CD4-positive, alpha-beta T cell (primary cell): ENCODE measurements at regions not wholly inside any gene's neighbourhood (a gene's known extent, or its start where the extent isn't known, plus 50 kb on each side); places are given as distances from the start of the nearest gene placed in this dataset.

Experiments
- ATAC-seq: fragments of 200-7000 bp; cut with Tn5 transposase; one replicate; pipeline ENCODE4 v1.10.0; 2022; ENCODE audit warnings: mild to moderate bottlenecking; ENCODE audit not compliant: poor library complexity
- CTCF ChIA-PET: fragments of 350-600 bp; sonication (Branson Sonifier 250); formaldehyde crosslinking; loops from one replicate; lab custom pipeline; 2021; ENCODE audit warnings: antibody characterized with exemption, inconsistent platforms; lab: Charles Lee
- POLR2A ChIA-PET: fragments of 350-600 bp; sonication (Branson Sonifier 250); formaldehyde crosslinking; loops from one replicate; lab custom pipeline; 2021; ENCODE audit warnings: antibody characterized with exemption, inconsistent platforms; lab: Charles Lee
- DNase-seq, 14 experiments: peaks; one replicate each; pipeline ENCODE4 v3.0.0-alpha.2; 2013 to 2020; ENCODE audit warnings: mixed read lengths in 2 of 14
- H3K27ac ChIP-seq, 2 donors: one replicate each; pipeline versions ENCODE4 v1.5.1 to v1.7.0; 2013; ENCODE audit warnings: low read length in 2 of 2, low read depth in 1 of 2, mild to moderate bottlenecking in 1 of 2
- H3K27me3 ChIP-seq, 2 experiments: 1 replicate in 1 of 2; 2 replicates in 1 of 2; pipeline versions ENCODE4 v1.6.1 to v1.7.0; 2013; ENCODE audit warnings: low read length in 2 of 2, control low read depth in 1 of 2, mild to moderate bottlenecking in 1 of 2, moderate library complexity in 1 of 2; ENCODE audit not compliant: insufficient read depth in 2 of 2, control insufficient read depth in 1 of 2
- H3K36me3 ChIP-seq: one replicate; pipeline ENCODE4 v1.6.1; 2013; ENCODE audit warnings: low read length, control low read depth; ENCODE audit not compliant: insufficient read depth
- H3K4me1 ChIP-seq: one replicate; pipeline ENCODE4 v1.6.1; 2013; ENCODE audit warnings: low read length, control low read depth; ENCODE audit not compliant: insufficient read depth
- H3K4me3 ChIP-seq: one replicate; pipeline ENCODE4 v1.5.1; 2013; ENCODE audit warnings: mild to moderate bottlenecking, low read length, moderate library complexity
- H3K9me3 ChIP-seq, 2 experiments: 1 replicate in 1 of 2; 2 replicates in 1 of 2; pipeline versions ENCODE4 v1.6.1 to v1.7.0; 2013; ENCODE audit warnings: low read length in 2 of 2, mild to moderate bottlenecking in 2 of 2, control low read depth in 1 of 2, moderate library complexity in 1 of 2; ENCODE audit not compliant: control insufficient read depth in 1 of 2, insufficient read depth in 1 of 2
- H3K27ac Mint-ChIP-seq: one replicate; pipeline ENCODE4 v1.8.0; 2020; ENCODE audit warnings: mixed read lengths
- H3K27me3 Mint-ChIP-seq: one replicate; pipeline ENCODE4 v1.8.0; 2021; ENCODE audit warnings: mixed read lengths
- H3K36me3 Mint-ChIP-seq: one replicate; pipeline ENCODE4 v1.8.0; 2021; ENCODE audit warnings: low read depth, mixed read lengths
- H3K4me1 Mint-ChIP-seq: one replicate; pipeline ENCODE4 v1.8.0; 2021; ENCODE audit warnings: low read depth, mixed read lengths
- H3K4me3 Mint-ChIP-seq: one replicate; pipeline ENCODE4 v1.8.0; 2020; ENCODE audit warnings: mild to moderate bottlenecking, mixed read lengths
- H3K9me3 Mint-ChIP-seq: one replicate; pipeline ENCODE4 v1.8.0; 2020; ENCODE audit warnings: mixed read lengths
- intact Hi-C, 2 experiments: fragments of 100-400 bp; cut with DNase I in 1 of 2; cut with micrococcal nuclease in 1 of 2; formaldehyde crosslinking; loops; one replicate each; pipeline versions ENCODE4 v1.15.1 to v1.9.0; 2023 to 2025; cut with DNase I, micrococcal nuclease
- TF ChIP-seq, protein P1 (sequence below): fragments of 200-600 bp; IDR thresholded peaks from one replicate; pipeline ENCODE4 v1.8.0; 2022; ENCODE audit warnings: antibody characterized with exemption, mild to moderate bottlenecking

DNA sequence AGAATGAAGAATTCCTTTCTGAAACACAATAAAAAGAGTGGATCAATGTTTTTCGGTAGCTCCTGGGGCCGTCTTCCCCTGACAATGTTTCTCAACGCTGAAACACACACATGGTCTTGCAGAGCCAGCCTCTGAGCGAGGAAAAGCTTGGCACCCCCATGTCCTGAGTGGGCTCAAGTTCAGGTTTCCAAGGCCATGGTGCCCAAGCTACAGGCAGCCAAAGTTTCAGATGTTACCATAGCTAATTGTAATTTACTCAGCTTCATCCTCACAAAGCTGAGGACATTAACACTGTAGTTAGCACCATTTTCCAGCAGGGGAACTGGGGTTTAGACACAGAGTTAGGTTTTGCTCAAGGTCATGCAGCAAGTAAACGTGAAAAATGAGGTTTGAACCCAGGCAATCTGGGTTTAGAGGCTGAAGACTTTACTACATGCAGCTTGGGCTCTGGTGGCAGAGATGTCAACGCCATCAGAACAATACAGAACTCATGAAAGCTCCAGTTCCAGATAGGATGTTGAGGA lies 199.1 kb downstream of the TJP1 start:
- no peaks in the 10 kb centered on the region for H3K27me3 ChIP-seq
- H3K36me3 ChIP-seq = no peaks in the 10 kb centered on the region
- H3K27ac ChIP-seq = no peak overlapping the region
- ChIA-PET CTCF (interaction anchor here (0.8 kb wide), 1 partner anchor 9 kb away, joined by 3 read pairs; no protein-coding TSS in a partner anchor), POLR2A (no interaction called here)
- H3K4me3 ChIP-seq = no peak overlapping the region
- Mint-ChIP-seq H3K4me1 (no peaks in the 10 kb centered on the region), H3K27ac (no peak overlapping the region), H3K9me3 (peaks cover 3% of the 10 kb centered on the region), H3K27me3 (peaks cover 12% of the 10 kb centered on the region), H3K4me3 (no peak overlapping the region), H3K36me3 (no peaks in the 10 kb centered on the region)
- no peak for DNase-seq
- no peak for ATAC-seq
- no peaks in the 10 kb centered on the region for H3K4me1 ChIP-seq
- intact Hi-C loops = no loop called here
- no peaks in the 10 kb centered on the region for H3K9me3 ChIP-seq
- TF ChIP-seq, protein P1, sequence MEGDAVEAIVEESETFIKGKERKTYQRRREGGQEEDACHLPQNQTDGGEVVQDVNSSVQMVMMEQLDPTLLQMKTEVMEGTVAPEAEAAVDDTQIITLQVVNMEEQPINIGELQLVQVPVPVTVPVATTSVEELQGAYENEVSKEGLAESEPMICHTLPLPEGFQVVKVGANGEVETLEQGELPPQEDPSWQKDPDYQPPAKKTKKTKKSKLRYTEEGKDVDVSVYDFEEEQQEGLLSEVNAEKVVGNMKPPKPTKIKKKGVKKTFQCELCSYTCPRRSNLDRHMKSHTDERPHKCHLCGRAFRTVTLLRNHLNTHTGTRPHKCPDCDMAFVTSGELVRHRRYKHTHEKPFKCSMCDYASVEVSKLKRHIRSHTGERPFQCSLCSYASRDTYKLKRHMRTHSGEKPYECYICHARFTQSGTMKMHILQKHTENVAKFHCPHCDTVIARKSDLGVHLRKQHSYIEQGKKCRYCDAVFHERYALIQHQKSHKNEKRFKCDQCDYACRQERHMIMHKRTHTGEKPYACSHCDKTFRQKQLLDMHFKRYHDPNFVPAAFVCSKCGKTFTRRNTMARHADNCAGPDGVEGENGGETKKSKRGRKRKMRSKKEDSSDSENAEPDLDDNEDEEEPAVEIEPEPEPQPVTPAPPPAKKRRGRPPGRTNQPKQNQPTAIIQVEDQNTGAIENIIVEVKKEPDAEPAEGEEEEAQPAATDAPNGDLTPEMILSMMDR = no peak

DNA sequence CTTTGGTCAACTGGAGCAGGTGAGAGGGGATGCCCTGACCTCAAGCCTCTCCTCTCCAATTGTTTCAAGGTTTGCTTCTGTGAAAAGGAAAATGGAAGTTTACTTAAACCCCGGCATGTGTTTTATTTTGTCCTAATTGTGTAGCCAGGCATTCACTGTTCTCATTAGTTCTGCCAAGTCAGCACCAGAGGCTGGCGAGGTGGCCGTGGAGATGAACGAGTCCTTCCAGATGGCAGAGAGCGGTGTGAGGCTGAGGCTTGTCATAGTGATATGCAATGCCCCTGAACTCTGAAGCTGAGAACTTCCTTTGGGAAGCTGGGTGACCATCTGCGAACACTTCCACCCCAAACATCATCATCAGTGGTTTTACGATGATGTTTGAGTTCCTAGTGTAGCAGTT lies 199.6 kb downstream of the TJP1 start:
- CTCF ChIA-PET = interaction anchor here (0.8 kb wide), 1 partner anchor 9 kb away, joined by 3 read pairs; no protein-coding TSS in a partner anchor
- H3K4me3 ChIP-seq = no peak overlapping the region
- POLR2A ChIA-PET = no interaction called here
- no peaks in the 10 kb centered on the region for H3K36me3 Mint-ChIP-seq
- H3K27me3 Mint-ChIP-seq = peaks cover 12% of the 10 kb centered on the region
- TF ChIP-seq, protein P1 = no peak
- H3K36me3 ChIP-seq = no peaks in the 10 kb centered on the region
- no peak overlapping the region for H3K27ac Mint-ChIP-seq
- intact Hi-C loops = no loop called here
- no peak overlapping the region for H3K4me3 Mint-ChIP-seq
- DNase-seq (no peak), ATAC-seq (no peak)
- no peak overlapping the region for H3K27ac ChIP-seq
- peaks cover 3% of the 10 kb centered on the region for H3K9me3 Mint-ChIP-seq
- no peaks in the 10 kb centered on the region for H3K4me1 Mint-ChIP-seq
- peaks cover 0 to 2% of the 10 kb centered on the region in 2 experiments for H3K9me3 ChIP-seq
- no peaks in the 10 kb centered on the region for H3K4me1 ChIP-seq
- no peaks in the 10 kb centered on the region for H3K27me3 ChIP-seq

DNA sequence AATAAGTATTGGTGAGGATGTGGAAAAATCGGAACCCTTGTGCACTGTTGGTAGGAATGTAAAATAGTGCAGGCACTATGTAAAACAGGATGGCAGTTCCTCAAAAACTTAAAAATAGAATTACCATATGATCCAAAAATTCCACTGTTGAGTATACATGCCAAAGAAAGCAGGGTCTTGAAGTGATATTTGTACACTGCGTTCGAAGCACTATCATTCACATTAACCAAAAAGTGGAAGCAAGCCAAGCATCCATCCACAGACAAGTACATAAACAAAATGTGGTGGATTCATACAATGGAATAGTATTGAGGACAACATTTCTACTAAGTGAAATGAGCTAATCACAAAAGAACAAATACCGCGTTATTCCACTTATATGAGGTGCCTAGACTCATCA lies 200.7 kb downstream of the TJP1 start:
- no peak overlapping the region for H3K4me3 ChIP-seq
- intact Hi-C loops = no loop called here
- peaks cover 0 to 3% of the 10 kb centered on the region in 2 experiments for H3K9me3 ChIP-seq
- DNase-seq (no peak), ATAC-seq (no peak)
- Mint-ChIP-seq H3K27ac (no peak overlapping the region), H3K36me3 (no peaks in the 10 kb centered on the region), H3K27me3 (peaks cover 18% of the 10 kb centered on the region), H3K4me3 (no peak overlapping the region), H3K4me1 (no peaks in the 10 kb centered on the region), H3K9me3 (no peaks in the 10 kb centered on the region)
- no peak overlapping the region for H3K27ac ChIP-seq
- ChIA-PET POLR2A (no interaction called here), CTCF (no interaction called here)
- H3K27me3 ChIP-seq = no peaks in the 10 kb centered on the region
- no peaks in the 10 kb centered on the region for H3K4me1 ChIP-seq
- TF ChIP-seq, protein P1 = no peak
- H3K36me3 ChIP-seq = no peaks in the 10 kb centered on the region
